ENCODE measurements at regions not wholly inside any gene's neighbourhood (a gene's known extent, or its start where the extent isn't known, plus 50 kb on each side); places are given as distances from the start of the nearest gene placed in this dataset.

- H3K36me3 Mint-ChIP-seq, result no peaks in the 10 kb centered on the region
- no peaks in the 10 kb centered on the region for H3K4me1 Mint-ChIP-seq (ENCODE audit: low read depth in 2 of 2)
- H3K27me3 Mint-ChIP-seq, result no peaks in the 10 kb centered on the region
- DNase-seq (ENCODE audit: low spot score) (no peak), ATAC-seq (no peak)
- H3K9me3 Mint-ChIP-seq, result peaks cover 6% of the 10 kb centered on the region
- no peak overlapping the region for H3K4me3 Mint-ChIP-seq
- H3K27ac Mint-ChIP-seq, result no peak overlapping the region
Measured at GRCh38 chr4:22014222-22014741, 65.7 kb upstream of the KCNIP4 start.

GRCh38 chr4:22003878-22004277 is 55.3 kb upstream of the KCNIP4 start:
- H3K36me3 Mint-ChIP-seq, result peaks cover 5% of the 10 kb centered on the region
- H3K4me1 Mint-ChIP-seq (ENCODE audit: low read depth in 2 of 2), result no peaks in the 10 kb centered on the region
- ATAC-seq (no peak), DNase-seq (ENCODE audit: low spot score) (no peak)
- H3K9me3 Mint-ChIP-seq, result peaks cover 17% of the 10 kb centered on the region
- H3K27ac Mint-ChIP-seq, result no peak overlapping the region
- H3K4me3 Mint-ChIP-seq, result no peak overlapping the region
- no peaks in the 10 kb centered on the region for H3K27me3 Mint-ChIP-seq

Measured in natural killer cell treated with Interleukin-12 subunit alpha and Interleukin-12 subunit beta and Interleukin-15 and Interleukin-18, amount 100 ng/mL, for 72 hours (primary cell).